Activated T-cell treated with anti-CD3 and anti-CD28 coated beads for 1 hour (primary cell): ENCODE measurements at regions not wholly inside any gene's neighbourhood (a gene's known extent, or its start where the extent isn't known, plus 50 kb on each side); places are given as distances from the start of the nearest gene placed in this dataset.
"Not testable (repeated sequence)": the region's sequence is repeated elsewhere in the genome, so short reads cannot be mapped to it uniquely, and the experiment has no call there.

ENCODE experiments used
- DNase-seq: peaks from one replicate; pipeline ENCODE4 v3.0.0-alpha.2; 2020; ENCODE audit warnings: low read depth

DNA sequence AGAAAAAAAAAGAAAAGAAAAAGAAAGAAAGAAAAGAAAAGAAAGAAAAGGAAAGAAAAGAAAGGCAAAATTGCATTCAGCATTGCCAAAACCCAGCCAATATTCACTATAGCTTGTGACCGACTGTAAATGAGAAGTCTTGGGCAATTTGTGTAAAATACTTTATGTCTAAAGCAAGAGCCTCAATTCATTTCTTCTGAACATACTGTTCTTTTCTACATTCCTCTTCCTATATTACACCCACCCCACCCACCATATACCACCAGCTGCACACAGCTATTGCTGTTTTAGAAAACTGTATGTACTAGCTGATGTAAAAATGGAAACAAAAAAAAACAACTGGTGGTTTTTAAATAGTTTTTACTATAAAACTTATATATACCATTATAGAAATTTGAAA, 156.9 kb upstream of the TTC29 start:
- no peak for DNase-seq

DNA sequence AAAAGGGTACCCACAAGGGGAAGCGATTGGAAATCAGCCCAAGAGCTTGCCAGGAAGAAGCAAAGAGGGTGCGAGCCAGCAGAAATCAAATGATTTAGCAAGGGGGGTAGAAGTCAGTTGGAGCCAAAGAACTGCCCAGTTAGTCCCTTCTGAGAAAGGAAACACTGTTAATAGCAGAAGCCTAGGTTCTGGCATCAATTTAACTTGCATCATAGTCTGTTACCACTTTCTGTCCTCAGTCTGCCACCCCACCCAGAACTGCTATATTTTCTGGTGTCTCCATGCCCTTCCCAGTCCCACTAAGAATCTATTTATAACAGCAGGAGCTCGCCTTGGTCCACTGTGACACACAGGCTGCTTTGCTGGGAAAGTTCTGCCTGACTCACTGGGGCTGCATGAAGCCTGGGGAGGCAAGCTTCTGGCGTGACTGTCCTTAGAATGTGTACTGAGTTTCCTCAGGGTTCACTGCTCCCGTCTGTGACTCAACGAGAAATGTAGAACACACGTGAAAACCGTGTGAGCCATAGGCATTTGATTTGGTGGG, 157.8 kb upstream of the TTC29 start:
- DNase-seq, result no peak

DNA sequence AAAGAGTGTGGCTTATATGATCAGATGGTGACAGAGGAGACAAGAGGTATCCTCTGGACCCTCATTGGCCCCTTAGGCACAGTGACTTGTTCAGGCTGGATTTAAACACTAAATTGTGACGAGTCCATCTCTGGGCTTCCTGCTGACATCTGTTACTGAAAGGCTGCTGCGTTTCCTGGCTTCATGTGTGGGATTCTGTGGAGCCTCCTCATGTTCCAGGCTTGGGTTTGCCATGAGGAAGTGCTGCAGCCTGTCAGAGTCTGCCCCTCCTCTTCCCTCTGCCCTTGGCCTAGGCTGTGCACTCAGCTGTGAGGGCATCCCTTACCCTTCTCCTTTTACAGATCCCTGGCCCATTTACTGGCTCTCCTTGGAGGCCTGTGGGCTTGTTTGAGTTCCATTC, 159.1 kb upstream of the TTC29 start:
- DNase-seq, result no peak

DNA sequence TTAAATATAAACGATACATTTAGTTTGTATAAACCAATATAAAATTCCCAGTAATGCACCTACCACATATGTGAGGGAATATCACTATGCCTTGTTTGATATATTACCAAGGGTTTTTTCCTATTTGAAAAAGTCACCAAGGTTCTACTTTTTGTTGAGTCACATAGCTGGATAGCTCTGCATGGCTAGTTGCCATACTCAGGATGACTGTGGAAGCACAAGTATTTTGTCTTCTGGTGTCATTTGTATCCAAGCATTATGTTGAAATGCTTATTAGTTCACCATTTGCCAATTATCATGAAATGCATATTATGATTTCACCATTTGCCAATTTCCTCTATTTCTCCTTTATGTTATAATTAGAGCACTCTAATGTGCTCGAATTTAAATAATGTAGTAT, 162.7 kb upstream of the TTC29 start:
- no peak for DNase-seq

DNA sequence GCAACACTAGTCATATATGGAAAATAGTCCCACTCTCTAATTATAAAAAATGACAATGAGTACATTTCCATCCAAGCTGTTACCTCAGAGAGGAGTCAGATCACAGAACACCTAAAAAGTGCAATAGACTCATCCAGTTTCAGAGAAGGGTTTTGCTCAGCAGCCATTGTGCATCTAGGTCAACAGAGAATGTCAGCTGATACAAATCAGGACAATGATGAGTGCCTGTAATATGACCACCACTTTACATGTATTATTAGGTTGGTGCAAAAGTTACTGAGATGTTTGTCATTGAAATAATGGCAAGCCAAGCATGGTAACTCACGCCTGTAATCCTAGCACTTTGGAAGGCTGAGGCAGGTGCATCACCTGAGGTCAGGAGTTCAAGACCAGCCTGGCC, 164.1 kb upstream of the TTC29 start:
- DNase-seq, result no peak

DNA sequence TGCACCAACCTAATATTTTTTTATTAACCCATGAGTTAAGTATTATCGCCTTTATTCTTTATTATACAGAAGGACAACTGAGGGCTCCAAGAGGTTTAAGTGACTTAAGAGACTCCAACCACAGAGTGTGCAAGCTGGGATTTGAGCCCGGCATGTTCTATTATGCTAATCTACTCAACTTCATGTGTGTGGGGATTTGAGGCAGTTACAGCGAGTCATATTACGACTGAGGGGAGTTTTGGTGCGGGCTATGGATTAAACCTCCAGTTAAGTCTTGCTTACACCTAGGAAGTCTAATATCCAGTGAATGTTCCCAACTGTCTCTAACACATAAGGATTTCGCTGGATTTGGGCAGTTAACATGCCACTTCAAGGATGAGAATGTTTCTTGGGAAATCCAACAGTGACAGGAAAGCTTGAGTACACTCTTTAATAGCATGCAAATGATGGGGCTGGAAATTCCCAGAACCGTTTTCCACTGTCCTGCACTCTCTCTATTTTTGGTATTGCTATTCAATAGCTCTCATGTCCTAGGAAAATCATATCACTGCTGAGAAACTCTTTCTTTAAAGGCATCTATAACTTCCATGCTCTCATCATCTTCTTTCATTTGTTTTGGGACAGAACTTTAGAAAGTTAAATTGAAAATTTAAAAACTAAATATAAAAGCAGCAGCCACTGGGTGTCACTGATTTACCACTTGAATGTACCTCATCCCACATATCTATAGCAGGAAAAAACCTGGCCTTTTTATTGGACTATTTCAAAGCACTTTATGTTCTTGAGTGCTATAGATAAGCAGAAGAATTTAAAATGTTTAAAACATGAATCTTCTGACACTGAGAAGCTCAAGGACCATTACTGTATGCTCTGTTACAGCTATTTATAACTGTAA, 165.1 kb upstream of the TTC29 start:
- no peak for DNase-seq

DNA sequence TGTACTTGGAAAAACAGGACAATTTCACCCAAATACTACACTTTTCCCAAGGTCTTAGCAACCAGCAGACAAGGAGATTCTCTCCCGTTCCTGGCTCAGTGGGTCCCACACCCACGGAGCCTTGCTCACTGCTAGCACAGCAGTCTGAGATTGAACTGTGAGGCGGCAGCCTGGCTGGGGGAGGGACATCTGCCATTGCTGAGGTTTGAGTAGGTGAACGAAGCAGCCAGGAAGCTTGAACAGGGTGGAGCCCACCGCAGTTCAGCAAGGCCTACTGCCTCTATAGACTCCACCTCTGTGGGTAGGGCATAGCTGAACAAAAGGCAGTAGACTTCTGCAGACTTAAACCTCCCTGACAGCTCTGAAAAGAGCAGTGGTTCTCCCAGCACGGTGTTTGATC, 166.5 kb upstream of the TTC29 start:
- DNase-seq, result not testable (repeated sequence)

DNA sequence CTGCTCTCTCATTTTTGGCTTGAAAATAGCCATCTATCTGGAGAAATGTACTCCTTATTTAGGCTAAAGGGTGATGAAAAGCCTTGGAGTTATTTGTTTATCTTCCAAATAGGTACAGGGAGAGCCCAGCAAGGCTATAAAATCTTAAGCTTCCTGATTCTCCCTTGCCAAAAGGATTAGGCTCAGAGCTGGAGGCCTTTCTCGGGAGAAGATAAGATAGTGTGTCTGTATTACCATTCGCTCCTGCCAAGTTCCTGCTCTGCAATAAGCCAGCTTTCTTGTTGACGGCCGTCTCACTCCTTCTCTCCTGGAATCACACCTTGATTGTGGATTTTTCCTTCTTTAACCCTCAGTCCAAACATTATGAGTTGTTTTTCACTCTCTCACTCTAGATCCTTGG, 171.8 kb upstream of the TTC29 start:
- DNase-seq, result no peak

DNA sequence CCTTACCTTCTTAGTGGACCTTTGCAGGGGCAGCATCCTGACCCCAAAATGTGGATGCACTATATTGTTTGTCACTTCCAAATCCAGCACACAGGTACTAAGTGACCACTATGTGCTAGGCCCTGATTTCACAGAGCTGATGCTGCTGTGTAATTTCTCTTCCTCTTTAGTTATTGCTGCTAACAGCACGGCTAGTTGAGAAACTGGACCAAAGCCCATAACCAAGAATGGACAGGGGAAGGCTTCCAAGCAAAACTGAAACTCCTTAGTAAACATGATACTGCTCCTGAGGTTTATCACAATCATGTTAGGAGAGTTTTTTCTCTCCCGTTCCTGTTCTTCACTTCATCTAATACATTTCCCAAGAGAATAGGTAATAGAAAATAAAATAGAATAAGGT, 172.9 kb upstream of the TTC29 start:
- no peak for DNase-seq

DNA sequence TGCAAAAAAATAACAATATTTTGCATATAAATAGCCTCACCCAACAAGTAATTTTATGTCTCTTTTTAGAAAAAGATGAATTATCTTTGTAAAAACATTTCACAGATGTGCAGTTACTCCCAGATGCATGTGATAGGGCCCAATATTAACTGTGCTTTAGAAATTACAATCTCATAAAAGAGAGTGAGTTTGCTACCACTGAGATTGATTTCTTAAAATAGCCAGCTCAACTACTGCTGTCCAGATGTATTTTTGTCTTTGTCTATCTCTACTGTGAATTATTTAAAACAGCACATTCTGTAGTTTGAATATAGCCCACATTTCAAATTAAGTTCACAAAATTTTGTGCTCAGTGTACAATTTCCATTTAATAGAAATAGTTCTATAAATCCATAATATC, 177.0 kb upstream of the TTC29 start:
- no peak for DNase-seq

DNA sequence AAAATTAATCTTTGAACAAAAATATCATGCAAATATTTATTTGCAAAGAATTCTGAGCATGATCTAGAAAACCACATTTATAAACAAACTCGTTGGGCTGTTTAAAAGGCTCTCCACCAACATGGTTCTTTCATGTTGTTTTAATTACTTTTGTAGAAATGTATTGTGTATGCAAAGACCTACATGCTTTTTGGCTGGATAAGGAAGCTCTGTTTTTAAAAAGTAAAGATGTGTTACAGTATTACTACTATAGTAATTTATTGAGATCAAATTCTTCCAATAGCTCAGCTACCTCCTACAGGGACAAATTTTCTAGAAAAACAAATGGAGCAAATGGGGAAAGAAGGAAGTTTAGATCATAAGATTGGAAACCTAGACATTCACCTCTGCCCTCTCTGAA, 177.5 kb upstream of the TTC29 start:
- no peak for DNase-seq

DNA sequence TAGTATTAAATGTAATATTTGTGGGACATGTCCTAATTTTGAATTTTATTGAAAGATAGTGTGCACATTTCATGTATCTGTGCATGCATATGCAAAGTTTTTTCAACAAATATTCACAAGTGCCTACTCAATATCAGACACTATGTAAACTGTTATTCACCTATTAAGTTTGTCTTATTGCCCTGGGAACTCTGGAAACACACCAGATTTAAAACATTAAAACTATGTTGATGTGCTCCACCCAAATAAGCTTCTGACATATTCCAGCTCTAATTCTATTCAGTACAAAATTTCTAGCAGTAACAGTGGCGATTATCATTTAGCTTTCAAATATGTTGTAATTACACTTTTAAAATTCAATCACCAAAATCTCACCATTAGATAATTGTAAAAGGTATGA, 183.1 kb upstream of the TTC29 start:
- DNase-seq, result no peak

DNA sequence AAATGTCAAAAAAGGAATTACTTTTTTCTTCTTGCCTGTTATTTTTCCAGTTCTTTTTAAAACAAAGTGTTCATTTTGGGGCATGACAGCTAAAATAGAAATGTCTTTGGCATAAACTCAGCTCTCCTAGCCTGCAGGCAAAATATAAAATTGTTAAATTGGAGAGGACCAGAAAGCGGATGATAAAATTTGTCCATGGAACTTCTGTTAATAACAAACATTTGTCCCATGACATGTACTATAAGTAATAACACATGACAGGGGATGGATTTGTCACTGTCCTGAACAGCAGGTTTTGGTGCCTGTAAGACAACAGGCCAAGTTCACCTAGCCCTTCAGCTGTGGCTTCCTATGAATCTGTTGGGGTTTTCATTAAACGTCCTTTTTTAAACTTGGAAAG, 184.0 kb upstream of the TTC29 start:
- DNase-seq, result no peak

DNA sequence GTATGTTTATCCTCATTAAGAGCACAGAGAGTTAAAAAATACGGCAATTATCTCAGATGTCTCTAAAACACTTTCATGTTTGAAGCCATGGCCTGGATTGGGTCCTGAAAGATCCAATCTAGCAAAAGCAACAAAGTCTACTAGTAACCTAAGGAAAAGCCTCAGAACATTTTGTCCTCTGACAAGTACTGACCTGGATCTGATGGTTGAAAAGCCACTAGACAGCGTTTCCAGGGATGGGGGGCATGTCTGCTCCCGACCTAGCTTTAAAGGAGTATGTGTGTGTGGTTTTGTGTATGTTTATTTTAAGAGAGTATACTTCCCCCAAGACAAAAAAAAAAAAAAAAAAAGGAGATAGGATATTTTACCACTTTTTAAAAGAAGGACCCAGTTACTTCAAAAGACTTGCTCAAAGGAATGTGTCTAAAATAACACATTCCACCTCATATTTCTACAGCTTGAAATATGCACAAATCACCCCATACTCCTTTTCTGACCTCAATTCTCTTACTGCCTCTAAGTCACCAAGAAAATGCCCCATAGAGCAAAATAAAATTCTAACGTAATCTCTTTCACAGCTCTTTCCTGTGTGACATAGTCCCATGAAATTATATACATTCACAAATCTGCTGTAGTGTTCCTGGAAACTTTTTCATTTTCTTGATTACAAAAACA, 189.0 kb upstream of the TTC29 start:
- no peak for DNase-seq

DNA sequence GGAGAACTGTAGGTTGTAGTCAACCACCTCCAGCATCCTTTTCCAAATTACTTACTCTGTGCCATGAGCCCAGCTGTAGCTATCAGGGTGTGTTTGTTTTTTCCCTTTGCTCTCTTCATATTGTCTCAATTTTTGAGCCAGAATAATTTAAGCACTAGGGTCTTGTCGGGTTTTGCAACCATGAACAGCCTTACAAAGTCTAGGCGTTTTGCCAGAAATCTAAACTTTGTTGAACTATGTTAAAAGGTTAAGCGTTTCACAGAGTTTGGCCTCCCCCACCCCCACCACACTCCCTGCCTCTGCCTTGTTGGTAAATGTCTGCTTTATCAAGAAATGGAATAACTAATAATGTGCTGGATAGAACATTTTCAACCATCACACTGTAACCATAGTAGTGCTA, 190.6 kb upstream of the TTC29 start:
- no peak for DNase-seq

DNA sequence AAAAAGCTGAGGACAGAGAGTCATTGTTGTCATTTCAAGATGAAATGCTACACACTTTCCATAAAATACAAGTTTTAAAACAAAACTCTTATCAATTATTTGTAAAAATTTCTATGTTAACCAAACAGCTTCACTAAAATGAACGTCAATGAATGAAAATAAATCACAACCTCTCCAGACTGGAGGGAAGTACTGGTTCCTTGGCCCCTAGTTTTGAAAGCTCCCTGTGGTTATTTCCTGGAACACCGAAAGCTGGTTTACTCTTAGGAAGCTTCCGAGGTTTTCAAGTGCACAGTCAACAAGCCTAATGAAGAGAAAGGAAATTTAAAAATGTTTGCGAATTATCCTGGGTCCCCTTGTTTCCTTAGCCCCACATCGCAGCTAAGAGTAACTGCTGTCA, 191.1 kb upstream of the TTC29 start:
- DNase-seq, result no peak

DNA sequence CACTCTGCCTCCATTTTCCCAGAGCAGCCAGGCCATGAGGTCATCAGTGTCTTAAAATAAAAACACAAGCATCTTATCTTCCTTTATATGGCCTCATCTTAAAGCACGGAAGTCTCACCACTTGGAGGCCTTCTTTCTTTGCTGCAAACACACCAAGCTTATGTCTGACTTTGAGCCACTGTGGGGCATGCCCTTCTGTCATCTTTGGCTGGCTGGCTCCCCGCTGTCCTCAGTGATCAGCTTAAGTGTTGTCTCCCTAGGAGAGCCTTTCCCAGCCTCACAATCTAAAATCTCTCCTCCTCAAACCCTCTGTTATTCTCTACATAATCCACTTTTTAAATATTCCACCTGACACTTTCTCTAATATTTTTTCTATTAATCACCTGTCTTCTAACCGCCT, 191.6 kb upstream of the TTC29 start:
- DNase-seq, result no peak

DNA sequence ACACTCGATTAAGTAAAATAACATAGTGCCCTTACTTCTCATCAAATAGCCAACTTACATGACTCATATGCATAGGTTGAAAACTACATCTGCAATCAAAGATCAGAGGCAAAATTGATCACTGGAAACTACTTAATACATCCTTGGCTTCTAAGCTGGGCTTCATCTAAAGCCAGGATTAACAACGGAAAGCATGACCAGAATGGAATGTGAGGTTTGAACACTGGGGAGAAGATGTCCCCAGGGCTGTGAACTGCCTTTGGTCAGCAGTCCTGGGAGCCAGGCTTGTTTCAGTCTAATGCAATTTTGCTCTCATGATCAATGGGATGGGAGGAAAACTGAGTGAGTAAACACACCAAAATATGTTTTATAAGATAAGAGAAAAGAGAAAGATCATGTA, 192.5 kb upstream of the TTC29 start:
- DNase-seq, result no peak

DNA sequence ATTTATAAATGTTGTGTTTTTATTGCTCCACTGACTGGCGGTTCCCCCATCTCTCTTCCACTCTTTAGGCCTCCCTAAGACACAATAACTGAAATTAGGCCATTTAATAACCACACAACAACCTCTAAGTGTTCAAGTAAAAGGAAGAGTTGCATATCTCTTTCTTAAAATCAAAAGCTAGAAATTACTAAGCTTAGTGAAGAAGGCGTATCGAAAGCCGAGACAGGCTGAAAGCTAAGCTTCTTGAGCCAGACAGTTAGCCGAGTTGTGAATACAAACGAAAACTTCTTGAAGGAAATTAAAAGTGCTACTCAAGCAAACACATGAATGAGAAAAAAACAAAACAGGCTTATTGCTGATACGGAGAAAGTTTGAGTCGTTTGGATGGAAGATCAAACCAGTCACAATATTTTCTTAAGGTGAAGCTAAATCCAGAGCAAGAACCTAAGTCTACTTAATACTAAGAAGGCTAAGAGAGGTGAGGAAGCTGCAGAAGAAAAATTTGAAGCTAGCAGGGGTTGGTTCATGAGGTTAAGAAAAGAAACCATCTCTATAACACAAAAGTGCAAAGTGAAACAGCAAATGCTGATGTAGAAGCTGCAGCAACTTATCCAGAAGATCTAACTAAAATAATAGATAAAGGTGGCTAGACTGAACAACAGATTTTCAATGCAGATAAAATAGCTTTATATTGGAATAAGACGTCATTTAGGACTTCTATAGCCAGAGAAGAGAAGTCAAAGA, 194.0 kb upstream of the TTC29 start:
- no peak for DNase-seq

DNA sequence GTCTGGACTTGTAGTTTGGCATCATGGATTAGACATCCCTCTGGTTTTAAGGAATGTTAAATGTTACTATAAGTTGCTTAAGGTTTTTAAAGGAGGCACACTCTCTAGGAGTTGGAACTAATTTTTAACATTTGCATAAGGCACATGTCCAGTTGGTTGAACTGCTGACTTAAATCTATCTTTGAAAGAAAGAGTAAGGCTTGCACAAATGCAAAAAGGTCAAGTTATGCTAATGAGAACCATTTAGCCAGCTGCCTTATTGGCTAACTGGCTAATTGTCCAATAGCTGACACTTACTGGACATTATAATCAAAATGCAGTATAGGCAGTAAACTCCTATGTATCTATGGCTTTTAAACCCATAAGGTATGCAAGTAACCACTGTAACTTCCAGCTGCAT, 206.1 kb upstream of the TTC29 start:
- no peak for DNase-seq

DNA sequence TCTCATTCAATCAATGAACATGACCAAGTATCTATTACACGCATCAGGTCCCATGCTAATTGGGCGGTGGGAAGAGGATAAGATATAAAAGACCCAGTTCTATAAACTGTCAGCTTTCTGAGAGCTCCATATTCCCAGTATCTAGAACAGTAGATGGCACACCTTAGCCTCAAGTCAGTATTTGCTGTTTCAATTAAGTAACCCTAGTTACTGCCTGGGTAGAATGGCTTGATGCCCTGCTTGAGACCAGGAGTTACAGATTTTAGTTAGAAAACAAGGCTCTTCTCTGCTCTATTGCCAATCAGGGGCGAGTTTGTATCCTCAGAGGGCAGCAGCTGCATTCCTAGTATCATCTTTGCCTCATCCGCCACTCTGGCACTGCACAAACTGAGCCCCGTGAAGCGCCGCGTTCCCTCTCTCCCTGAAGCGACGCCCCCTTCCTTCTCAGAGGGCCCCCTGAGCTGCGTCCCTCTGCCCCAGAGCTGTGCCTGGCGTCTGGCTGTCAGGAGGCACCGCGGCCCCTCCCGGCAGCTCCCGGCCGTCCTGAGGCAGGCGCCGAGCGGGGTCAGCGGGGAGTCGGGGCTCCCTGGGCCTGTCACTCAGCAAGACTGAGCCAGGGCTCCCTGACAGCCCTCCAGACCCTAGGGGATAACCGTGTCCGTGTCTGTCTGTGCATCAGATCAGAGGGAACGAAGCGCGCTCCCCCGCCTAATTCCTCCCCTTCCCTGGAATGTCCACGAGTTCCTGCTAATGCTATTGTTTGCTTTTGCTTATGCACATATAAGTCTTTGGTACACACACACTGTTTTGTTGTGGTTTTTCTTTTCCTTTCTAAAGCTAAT, 212.4 kb upstream of the TTC29 start:
- DNase-seq, result no peak
